ENCODE measurements at regions not wholly inside any gene's neighbourhood (a gene's known extent, or its start where the extent isn't known, plus 50 kb on each side); places are given as distances from the start of the nearest gene placed in this dataset.
A peak's percentile ranks its signal among the peaks of the same experiment; 100 is the strongest.

GRCh38 chr4:175048111-175048784, 130.1 kb downstream of the ADAM29 start:
- Histone ChIP-seq H3K9ac (no peak overlapping the region), H4K20me1 (ENCODE audit: insufficient read depth) (no peaks in the 10 kb centered on the region), H3K27ac (peak overlapping the region; percentile 55), H3K4me1 (ENCODE audit: low read depth, poor library complexity, severe bottlenecking) (peaks cover 38% of the 10 kb centered on the region), H3K27me3 (ENCODE audit: insufficient read depth, low read depth) (no peaks in the 10 kb centered on the region), H3K4me2 (peak overlapping the region; percentile 61), H2AFZ (ENCODE audit: low read depth) (peak overlapping the region; percentile 31; the same call in 1 of the 2 replicates), H3K36me3 (ENCODE audit: insufficient read depth) (no peaks in the 10 kb centered on the region), H3K4me3 (IDR thresholded peaks at IDR 0.05; ENCODE audit: insufficient read depth, low read depth, low read length) (no peak overlapping the region), H3K79me2 (ENCODE audit: insufficient read depth, low read depth) (no peaks in the 10 kb centered on the region)
- no peak for TF ChIP-seq CTCF (conservative IDR thresholded peaks at IDR 0.05; ENCODE audit: low read depth, low read length)

DNA sequence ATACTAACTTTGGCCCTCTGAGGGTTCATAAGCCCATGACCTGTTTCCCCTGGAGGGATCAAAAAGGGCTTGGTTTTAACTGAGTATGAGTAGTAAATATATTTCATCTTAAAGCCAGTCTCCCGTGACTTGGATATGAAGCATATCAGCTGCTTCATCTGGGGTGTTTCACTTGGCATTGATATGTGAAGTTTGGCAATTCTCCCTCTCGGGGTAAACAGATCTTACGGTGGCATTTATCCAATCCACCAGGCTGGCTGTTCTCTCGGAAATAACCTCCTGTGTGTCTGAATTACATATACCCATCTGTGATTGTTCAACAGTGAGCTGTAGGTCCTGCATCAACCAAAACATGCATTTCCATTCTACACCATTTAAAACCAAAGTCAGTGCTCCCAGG, 130.7 kb downstream of the ADAM29 start:
- no peak for TF ChIP-seq CTCF (conservative IDR thresholded peaks at IDR 0.05; ENCODE audit: low read depth, low read length)

DNA sequence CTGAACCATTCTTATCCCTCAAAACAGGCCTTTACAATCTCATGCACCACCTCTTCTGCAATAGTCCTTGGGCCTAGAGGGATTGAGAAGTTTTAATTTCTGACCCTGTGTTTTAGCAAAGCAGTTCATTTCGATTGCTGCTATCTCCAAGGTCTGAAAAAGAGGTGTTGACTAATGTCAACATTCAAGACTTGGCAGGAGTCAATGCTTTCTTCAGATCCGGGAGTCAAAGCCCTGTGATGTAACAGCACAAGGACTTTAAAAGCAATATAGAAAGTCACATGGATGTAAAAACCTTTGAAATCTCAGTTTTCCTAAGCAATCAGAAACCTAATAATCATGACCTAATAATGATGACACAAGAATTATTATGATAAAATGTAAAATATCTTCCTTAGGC, 133.8 kb downstream of the ADAM29 start:
- Histone ChIP-seq H3K27me3 (ENCODE audit: insufficient read depth, low read depth) (no peaks in the 10 kb centered on the region), H3K9ac (no peak overlapping the region), H4K20me1 (ENCODE audit: insufficient read depth) (no peaks in the 10 kb centered on the region), H3K27ac (no peak overlapping the region), H3K4me1 (ENCODE audit: low read depth, poor library complexity, severe bottlenecking) (peaks cover 38% of the 10 kb centered on the region), H3K79me2 (ENCODE audit: insufficient read depth, low read depth) (no peaks in the 10 kb centered on the region), H3K4me2 (no peak overlapping the region), H3K36me3 (ENCODE audit: insufficient read depth) (no peaks in the 10 kb centered on the region), H3K4me3 (IDR thresholded peaks at IDR 0.05; ENCODE audit: insufficient read depth, low read depth, low read length) (no peak overlapping the region), H2AFZ (ENCODE audit: low read depth) (no peak overlapping the region)
- TF ChIP-seq CTCF (conservative IDR thresholded peaks at IDR 0.05; ENCODE audit: low read depth, low read length): no peak

More for the DNA sequence above, 130.7 kb downstream of the ADAM29 start:
- Histone ChIP-seq H3K27ac (peak overlapping the region; percentile 55), H2AFZ (ENCODE audit: low read depth) (peak overlapping the region; percentile 31; the same call in 1 of the 2 replicates), H3K9ac (no peak overlapping the region), H4K20me1 (ENCODE audit: insufficient read depth) (no peaks in the 10 kb centered on the region), H3K4me1 (ENCODE audit: low read depth, poor library complexity, severe bottlenecking) (peaks cover 38% of the 10 kb centered on the region), H3K4me3 (IDR thresholded peaks at IDR 0.05; ENCODE audit: insufficient read depth, low read depth, low read length) (no peak overlapping the region), H3K27me3 (ENCODE audit: insufficient read depth, low read depth) (no peaks in the 10 kb centered on the region), H3K4me2 (peak overlapping the region; percentile 61), H3K36me3 (ENCODE audit: insufficient read depth) (no peaks in the 10 kb centered on the region), H3K79me2 (ENCODE audit: insufficient read depth, low read depth) (no peaks in the 10 kb centered on the region)

DNA sequence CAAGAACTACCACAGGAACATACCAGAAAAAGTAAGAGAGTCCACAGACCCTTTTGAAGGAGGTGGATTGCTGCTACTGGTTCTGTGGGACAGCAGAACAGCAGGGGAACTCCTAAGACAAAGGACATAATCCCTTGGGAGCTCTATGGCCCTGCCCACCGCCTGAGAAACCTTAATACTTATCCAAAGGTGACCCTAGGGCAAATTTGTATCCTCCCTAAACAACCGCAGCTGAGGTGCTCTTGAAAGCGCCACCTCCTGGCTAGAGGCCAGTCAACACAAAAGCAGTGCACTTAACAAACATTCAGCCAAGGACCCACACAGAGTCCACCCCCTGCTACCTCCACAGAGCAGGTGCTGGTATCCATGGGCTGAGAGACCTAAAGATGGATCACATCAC, 136.8 kb downstream of the ADAM29 start:
- Histone ChIP-seq H3K4me1 (ENCODE audit: low read depth, poor library complexity, severe bottlenecking) (peaks cover 8% of the 10 kb centered on the region), H3K9ac (no peak overlapping the region), H3K4me3 (IDR thresholded peaks at IDR 0.05; ENCODE audit: insufficient read depth, low read depth, low read length) (no peak overlapping the region), H2AFZ (ENCODE audit: low read depth) (no peak overlapping the region), H3K27me3 (ENCODE audit: insufficient read depth, low read depth) (no peaks in the 10 kb centered on the region), H3K79me2 (ENCODE audit: insufficient read depth, low read depth) (no peaks in the 10 kb centered on the region), H4K20me1 (ENCODE audit: insufficient read depth) (no peaks in the 10 kb centered on the region), H3K4me2 (no peak overlapping the region), H3K27ac (no peak overlapping the region), H3K36me3 (ENCODE audit: insufficient read depth) (no peaks in the 10 kb centered on the region)
- TF ChIP-seq CTCF (conservative IDR thresholded peaks at IDR 0.05; ENCODE audit: low read depth, low read length): no peak

All from KMS-11 (cell line).